PFSK-1 (cell line): ENCODE measurements at regions not wholly inside any gene's neighbourhood (a gene's known extent, or its start where the extent isn't known, plus 50 kb on each side); places are given as distances from the start of the nearest gene placed in this dataset.

Experiments
- FOXP2 ChIP-seq: optimal IDR thresholded peaks from 2 replicates; pipeline ENCODE3; 2011; ENCODE audit warnings: borderline replicate concordance, control low read depth, inconsistent platforms; ENCODE audit not compliant: insufficient read depth; ENCODE audit errors: extremely low read length, extremely low read depth
- POLR2AphosphoS5 ChIP-seq: IDR thresholded peaks from 2 replicates; pipeline ENCODE4 v1.6.1; 2012; ENCODE audit warnings: low read depth, mild to moderate bottlenecking, control low read depth, low read length, moderate library complexity
- REST ChIP-seq, 2 experiments: IDR thresholded peaks; 2 replicates each; pipeline versions ENCODE4 v1.6.1 to v1.8.0; 2011 to 2012; ENCODE audit warnings: low read depth in 2 of 2, low read length in 2 of 2, control low read depth in 1 of 2, inconsistent platforms in 1 of 2, mild to moderate bottlenecking in 1 of 2, moderate library complexity in 1 of 2; ENCODE audit not compliant: insufficient read depth in 1 of 2
- SIN3A ChIP-seq: IDR thresholded peaks from 2 replicates; pipeline ENCODE4 v1.6.1; 2012; ENCODE audit warnings: mild to moderate bottlenecking, low read length, moderate library complexity, borderline replicate concordance; ENCODE audit not compliant: insufficient read depth
- TAF1 ChIP-seq: IDR thresholded peaks from 2 replicates; pipeline ENCODE4 v1.6.1; 2012; ENCODE audit warnings: low read length, control low read depth, borderline replicate concordance; ENCODE audit not compliant: insufficient read depth

GRCh38 chr13:80690208-80690607, 349.3 kb upstream of the SPRY2 start:
- no peak for TF ChIP-seq REST (IDR thresholded peaks at IDR 0.05; ENCODE audit: insufficient read depth in 1 of 2, low read depth in 2 of 2, low read length in 2 of 2)
- no peak for TF ChIP-seq FOXP2
- TF ChIP-seq SIN3A = no peak

GRCh38 chr13:80688593-80688992, 347.7 kb upstream of the SPRY2 start:
- no peak for TF ChIP-seq REST (IDR thresholded peaks at IDR 0.05; ENCODE audit: insufficient read depth in 1 of 2, low read depth in 2 of 2, low read length in 2 of 2)
- TF ChIP-seq TAF1 = no peak
- no peak for TF ChIP-seq FOXP2
- TF ChIP-seq POLR2AphosphoS5 = no peak
- TF ChIP-seq SIN3A = no peak

- no peak for TF ChIP-seq SIN3A
- no peak for TF ChIP-seq REST (IDR thresholded peaks at IDR 0.05; ENCODE audit: insufficient read depth in 1 of 2, low read depth in 2 of 2, low read length in 2 of 2)
- no peak for TF ChIP-seq FOXP2
- TF ChIP-seq POLR2AphosphoS5 = no peak
- TF ChIP-seq TAF1 = no peak
Measured at GRCh38 chr13:80685942-80686341, 345.0 kb upstream of the SPRY2 start.

- TF ChIP-seq TAF1 = no peak
- TF ChIP-seq REST (IDR thresholded peaks at IDR 0.05; ENCODE audit: insufficient read depth in 1 of 2, low read depth in 2 of 2, low read length in 2 of 2) = no peak
Measured at GRCh38 chr13:80684217-80684991, 343.5 kb upstream of the SPRY2 start.

GRCh38 chr13:80680786-80681366, 339.9 kb upstream of the SPRY2 start:
- TF ChIP-seq REST (IDR thresholded peaks at IDR 0.05; ENCODE audit: insufficient read depth in 1 of 2, low read depth in 2 of 2, low read length in 2 of 2) = no peak
